ENCODE measurements at regions not wholly inside any gene's neighbourhood (a gene's known extent, or its start where the extent isn't known, plus 50 kb on each side); places are given as distances from the start of the nearest gene placed in this dataset.

- ATAC-seq (peak; percentile 76 to 83), FAIRE-seq (no peak), DNase-seq (ENCODE audit: low read depth in 1 of 2, low spot score in 1 of 2) (peak in 1 of 2 experiments; percentile 44)
- WGBS (ENCODE audit: missing lambda C conversion rate) = 6% methylated on average over 6 of the region's 6 CpGs
- TF ChIP-seq HEYL (CRISPR knock-in tag; IDR thresholded peaks at IDR 0.05) = no peak
- no peak for TF ChIP-seq POLR2A (IDR thresholded peaks at IDR 0.05; ENCODE audit: low read length)
- no peak for TF ChIP-seq PBX3 (IDR thresholded peaks at IDR 0.05)
- TF ChIP-seq EP300 (IDR thresholded peaks at IDR 0.05) = peak in 1 of 2 experiments; percentile 48; a peak in 1 of 5 replicates
- TF ChIP-seq FOSL2 (IDR thresholded peaks at IDR 0.05) = peak; percentile 51
- peak; percentile 32; the same call in 1 of the 2 replicates for TF ChIP-seq FOSL2 (CRISPR knock-in tag; IDR thresholded peaks at IDR 0.05)
- no peak for TF ChIP-seq CHD4 (IDR thresholded peaks at IDR 0.05; ENCODE audit: borderline replicate concordance)
- no peak for TF ChIP-seq FOXS1 (CRISPR knock-in tag; IDR thresholded peaks at IDR 0.05)
- TF ChIP-seq EHMT2 (IDR thresholded peaks at IDR 0.05; ENCODE audit: low read depth) = no peak
- TF ChIP-seq JUN (IDR thresholded peaks at IDR 0.05) = no peak
- TF ChIP-seq HDAC2 (IDR thresholded peaks at IDR 0.05) = no peak
- no peak for TF ChIP-seq RCOR1 (IDR thresholded peaks at IDR 0.05; ENCODE audit: low read depth, low read length)
- TF ChIP-seq CEBPB (IDR thresholded peaks at IDR 0.05) = no peak
- peak; percentile 67 for TF ChIP-seq JUNB (IDR thresholded peaks at IDR 0.05)
- peak overlapping the region; percentile 22 to 35; a peak in 2 of 6 replicates for H3K27ac ChIP-seq
- ChIA-PET CTCF (no interaction called here), POLR2A (no interaction called here)
- no peaks in the 10 kb centered on the region for H3K4me1 ChIP-seq
- H3K9me3 ChIP-seq = no peaks in the 10 kb centered on the region
- H3K4me3 ChIP-seq = no peak overlapping the region
- H3K4me2 ChIP-seq = 0 out of 3 replicates have a peak overlapping the region, but pooled peaks have one; percentile 9
Measured at GRCh38 chr1:165060285-165060793, 296.2 kb downstream of the LMX1A start.

GRCh38 chr1:165057956-165058355, 298.6 kb downstream of the LMX1A start:
- no peak overlapping the region for H3K4me3 ChIP-seq

GRCh38 chr1:165056914-165057313, 299.6 kb downstream of the LMX1A start:
- Histone ChIP-seq H3K4me2 (no peak overlapping the region), H3K27ac (no peak overlapping the region), H3K9me3 (no peaks in the 10 kb centered on the region), H3K4me3 (no peak overlapping the region), H3K4me1 (no peaks in the 10 kb centered on the region)
- WGBS (ENCODE audit: missing lambda C conversion rate) = 27% methylated on average over 2 of the region's 2 CpGs
- DNase-seq (ENCODE audit: low read depth in 1 of 2, low spot score in 1 of 2) = no peak
- no peak for FAIRE-seq
- ChIA-PET CTCF (no interaction called here), POLR2A (no interaction called here)
- ATAC-seq = no peak
- TF ChIP-seq ESRRA (IDR thresholded peaks at IDR 0.05; ENCODE audit: borderline replicate concordance, low read length) (no peak), CHD2 (IDR thresholded peaks at IDR 0.05; ENCODE audit: low read length, partially characterized antibody) (no peak), E2F6 (IDR thresholded peaks at IDR 0.05; ENCODE audit: borderline replicate concordance, low read depth) (no peak), HOXB13 (CRISPR knock-in tag; IDR thresholded peaks at IDR 0.05; ENCODE audit: low read depth) (no peak), CHD4 (IDR thresholded peaks at IDR 0.05; ENCODE audit: borderline replicate concordance) (no peak), USF2 (IDR thresholded peaks at IDR 0.05) (no peak), EP300 (IDR thresholded peaks at IDR 0.05) (no peak), EHF (CRISPR knock-in tag; IDR thresholded peaks at IDR 0.05) (no peak)

More at GRCh38 chr1:165057956-165058355, 298.6 kb downstream of the LMX1A start:
- H3K27ac ChIP-seq = no peak overlapping the region; a peak in 1 of 6 replicates
- no peak for DNase-seq (ENCODE audit: low read depth in 1 of 2, low spot score in 1 of 2)
- no peak for ATAC-seq
- H3K4me1 ChIP-seq = no peaks in the 10 kb centered on the region
- no peak for FAIRE-seq
- H3K9me3 ChIP-seq = no peaks in the 10 kb centered on the region
- CTCF ChIA-PET = interaction anchor here (0.6 to 1.2 kb wide), 3 partner anchors 15 to 385 kb away, joined by 3 to 5 read pairs (median 3); no protein-coding TSS in a partner anchor
- no peak overlapping the region for H3K4me2 ChIP-seq
- POLR2A ChIA-PET = no interaction called here
- WGBS (ENCODE audit: missing lambda C conversion rate) = 22% methylated on average over 3 of the region's 3 CpGs
- no peak for TF ChIP-seq EP300 (IDR thresholded peaks at IDR 0.05)
- TF ChIP-seq CEBPB (IDR thresholded peaks at IDR 0.05) = no peak
- no peak for TF ChIP-seq POLR2AphosphoS2 (conservative IDR thresholded peaks at IDR 0.05; ENCODE audit: low read length)
